ENCODE measurements at regions not wholly inside any gene's neighbourhood (a gene's known extent, or its start where the extent isn't known, plus 50 kb on each side); places are given as distances from the start of the nearest gene placed in this dataset.

- Histone ChIP-seq H3K9me2 (no peaks in the 10 kb centered on the region), H3K4me3 (ENCODE audit: low read depth in 2 of 2, low read length in 1 of 2) (no peak overlapping the region), H3K9ac (no peak overlapping the region), H3K4me1 (ENCODE audit: control insufficient read depth in 1 of 2, insufficient read depth in 2 of 2, low read depth in 1 of 2, low read length in 1 of 2) (no peaks in the 10 kb centered on the region; a peak in 1 of 4 replicates), H3K79me2 (ENCODE audit: insufficient read depth) (no peaks in the 10 kb centered on the region), H4K20me1 (ENCODE audit: insufficient read depth) (no peaks in the 10 kb centered on the region), H3K36me3 (replicated peaks in 1 of 2; ENCODE audit: control insufficient read depth in 1 of 2, insufficient read depth in 2 of 2, low read length in 1 of 2) (no peaks in the 10 kb centered on the region), H3K27me3 (ENCODE audit: insufficient read depth) (no peaks in the 10 kb centered on the region), H2AFZ (ENCODE audit: low read depth) (no peak overlapping the region), H3K27ac (ENCODE audit: low read depth in 2 of 2, low read length in 1 of 2) (no peak overlapping the region), H3K4me2 (no peak overlapping the region), H3F3A (replicated peaks; ENCODE audit: insufficient read depth) (no peaks in the 10 kb centered on the region), H3K9me3 (no peaks in the 10 kb centered on the region)
- WGBS (ENCODE audit: low lambda C conversion rate) = 69% methylated on average over 7 of the region's 7 CpGs
- ChIA-PET POLR2A (no interaction called here), CTCF (no interaction called here)
- DNase-seq = no peak
- TF ChIP-seq TAF1 (IDR thresholded peaks at IDR 0.05; ENCODE audit: borderline replicate concordance, low read depth, low read length) = no peak
- TF ChIP-seq SIN3A (IDR thresholded peaks at IDR 0.05; ENCODE audit: borderline replicate concordance, low read depth, low read length) = no peak
- no peak for TF ChIP-seq YY1 (IDR thresholded peaks at IDR 0.05; ENCODE audit: low read depth)
- TF ChIP-seq RAD21 (IDR thresholded peaks at IDR 0.05; ENCODE audit: low read length) = no peak
- TF ChIP-seq TCF12 (IDR thresholded peaks at IDR 0.05) = no peak
- no peak for TF ChIP-seq RFX5 (IDR thresholded peaks at IDR 0.05; ENCODE audit: low read length)
- TF ChIP-seq NFIC (IDR thresholded peaks at IDR 0.05; ENCODE audit: borderline replicate concordance) = no peak
- TF ChIP-seq, protein P1, sequence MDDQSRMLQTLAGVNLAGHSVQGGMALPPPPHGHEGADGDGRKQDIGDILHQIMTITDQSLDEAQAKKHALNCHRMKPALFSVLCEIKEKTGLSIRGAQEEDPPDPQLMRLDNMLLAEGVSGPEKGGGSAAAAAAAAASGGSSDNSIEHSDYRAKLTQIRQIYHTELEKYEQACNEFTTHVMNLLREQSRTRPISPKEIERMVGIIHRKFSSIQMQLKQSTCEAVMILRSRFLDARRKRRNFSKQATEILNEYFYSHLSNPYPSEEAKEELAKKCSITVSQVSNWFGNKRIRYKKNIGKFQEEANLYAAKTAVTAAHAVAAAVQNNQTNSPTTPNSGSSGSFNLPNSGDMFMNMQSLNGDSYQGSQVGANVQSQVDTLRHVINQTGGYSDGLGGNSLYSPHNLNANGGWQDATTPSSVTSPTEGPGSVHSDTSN (IDR thresholded peaks at IDR 0.05) = no peak
- TF ChIP-seq POLR2AphosphoS5 (IDR thresholded peaks at IDR 0.05; ENCODE audit: low read depth, low read length) = no peak
- TF ChIP-seq GABPA (IDR thresholded peaks at IDR 0.05; ENCODE audit: low read depth) = no peak
- no peak for TF ChIP-seq NRF1 (IDR thresholded peaks at IDR 0.05; ENCODE audit: low read depth, low read length)
Observed at GRCh38 chr6:168922436-168922835, 331.2 kb downstream of the THBS2 start.

DNA sequence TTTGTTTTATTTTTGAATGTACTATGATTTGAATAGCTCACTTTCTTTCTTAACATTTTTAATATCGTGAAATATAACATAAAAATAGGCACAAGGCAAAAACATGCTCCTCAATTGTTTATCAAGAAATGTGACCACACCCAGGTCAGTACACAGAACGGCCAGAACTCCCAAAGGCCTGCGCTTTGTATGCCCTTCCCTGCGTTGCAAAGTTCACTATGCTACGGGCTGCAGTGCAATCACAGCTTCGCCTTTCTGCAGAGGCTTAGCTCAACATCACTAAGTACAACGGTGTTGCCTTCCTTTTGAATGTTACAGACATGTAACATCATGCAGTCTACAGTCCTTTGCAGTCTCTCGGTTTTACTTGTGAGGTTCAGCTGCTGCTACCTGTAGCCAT, 333.4 kb downstream of the THBS2 start:
- ChIA-PET CTCF (interaction anchor here (0.6 kb wide), 1 partner anchor 316 kb away, joined by 3 read pairs; no protein-coding TSS in a partner anchor), POLR2A (no interaction called here)
- Histone ChIP-seq H3K9me3 (no peaks in the 10 kb centered on the region), H3K36me3 (replicated peaks in 1 of 2; ENCODE audit: control insufficient read depth in 1 of 2, insufficient read depth in 2 of 2, low read length in 1 of 2) (no peaks in the 10 kb centered on the region), H4K20me1 (ENCODE audit: insufficient read depth) (no peaks in the 10 kb centered on the region), H3K27ac (ENCODE audit: low read depth in 2 of 2, low read length in 1 of 2) (no peak overlapping the region), H3K9me2 (no peaks in the 10 kb centered on the region), H3K4me3 (ENCODE audit: low read depth in 2 of 2, low read length in 1 of 2) (no peak overlapping the region), H3K4me1 (ENCODE audit: control insufficient read depth in 1 of 2, insufficient read depth in 2 of 2, low read depth in 1 of 2, low read length in 1 of 2) (no peaks in the 10 kb centered on the region; a peak in 1 of 4 replicates), H3F3A (replicated peaks; ENCODE audit: insufficient read depth) (no peaks in the 10 kb centered on the region), H2AFZ (ENCODE audit: low read depth) (no peak overlapping the region), H3K79me2 (ENCODE audit: insufficient read depth) (no peaks in the 10 kb centered on the region), H3K4me2 (no peak overlapping the region), H3K9ac (no peak overlapping the region), H3K27me3 (ENCODE audit: insufficient read depth) (no peaks in the 10 kb centered on the region)
- DNase-seq = no peak
- 31% methylated on average over 7 of the region's 8 CpGs for WGBS (ENCODE audit: low lambda C conversion rate)
- TF ChIP-seq GATA2 (CRISPR knock-in tag; IDR thresholded peaks at IDR 0.05) (no peak), RAD21 (IDR thresholded peaks at IDR 0.05; ENCODE audit: low read length) (no peak), NRF1 (IDR thresholded peaks at IDR 0.05; ENCODE audit: low read depth, low read length) (no peak), MAX (IDR thresholded peaks at IDR 0.05; ENCODE audit: low read depth) (no peak), SMC3 (IDR thresholded peaks at IDR 0.05; ENCODE audit: low read depth, low read length) (no peak), EP300 (IDR thresholded peaks at IDR 0.05; ENCODE audit: borderline replicate concordance in 1 of 2, low read depth in 1 of 2, low read length in 1 of 2) (no peak), TAF1 (IDR thresholded peaks at IDR 0.05; ENCODE audit: borderline replicate concordance, low read depth, low read length) (no peak), RCOR1 (IDR thresholded peaks at IDR 0.05; ENCODE audit: low read length) (no peak), GABPA (IDR thresholded peaks at IDR 0.05; ENCODE audit: low read depth) (no peak), SIN3A (IDR thresholded peaks at IDR 0.05; ENCODE audit: borderline replicate concordance, low read depth, low read length) (no peak), RFX5 (IDR thresholded peaks at IDR 0.05; ENCODE audit: low read length) (no peak)
- TF ChIP-seq, protein P1 (IDR thresholded peaks at IDR 0.05) = no peak
- TF ChIP-seq, protein P2, sequence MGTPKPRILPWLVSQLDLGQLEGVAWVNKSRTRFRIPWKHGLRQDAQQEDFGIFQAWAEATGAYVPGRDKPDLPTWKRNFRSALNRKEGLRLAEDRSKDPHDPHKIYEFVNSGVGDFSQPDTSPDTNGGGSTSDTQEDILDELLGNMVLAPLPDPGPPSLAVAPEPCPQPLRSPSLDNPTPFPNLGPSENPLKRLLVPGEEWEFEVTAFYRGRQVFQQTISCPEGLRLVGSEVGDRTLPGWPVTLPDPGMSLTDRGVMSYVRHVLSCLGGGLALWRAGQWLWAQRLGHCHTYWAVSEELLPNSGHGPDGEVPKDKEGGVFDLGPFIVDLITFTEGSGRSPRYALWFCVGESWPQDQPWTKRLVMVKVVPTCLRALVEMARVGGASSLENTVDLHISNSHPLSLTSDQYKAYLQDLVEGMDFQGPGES (IDR thresholded peaks at IDR 0.05; ENCODE audit: low read depth, low read length) = no peak
- TF ChIP-seq, protein P3, sequence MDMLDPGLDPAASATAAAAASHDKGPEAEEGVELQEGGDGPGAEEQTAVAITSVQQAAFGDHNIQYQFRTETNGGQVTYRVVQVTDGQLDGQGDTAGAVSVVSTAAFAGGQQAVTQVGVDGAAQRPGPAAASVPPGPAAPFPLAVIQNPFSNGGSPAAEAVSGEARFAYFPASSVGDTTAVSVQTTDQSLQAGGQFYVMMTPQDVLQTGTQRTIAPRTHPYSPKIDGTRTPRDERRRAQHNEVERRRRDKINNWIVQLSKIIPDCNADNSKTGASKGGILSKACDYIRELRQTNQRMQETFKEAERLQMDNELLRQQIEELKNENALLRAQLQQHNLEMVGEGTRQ (IDR thresholded peaks at IDR 0.05; ENCODE audit: borderline replicate concordance, low read depth, low read length) = no peak
